ENCODE measurements at regions not wholly inside any gene's neighbourhood (a gene's known extent, or its start where the extent isn't known, plus 50 kb on each side); places are given as distances from the start of the nearest gene placed in this dataset.
"Not testable (repeated sequence)": the region's sequence is repeated elsewhere in the genome, so short reads cannot be mapped to it uniquely, and the experiment has no call there.

DNA sequence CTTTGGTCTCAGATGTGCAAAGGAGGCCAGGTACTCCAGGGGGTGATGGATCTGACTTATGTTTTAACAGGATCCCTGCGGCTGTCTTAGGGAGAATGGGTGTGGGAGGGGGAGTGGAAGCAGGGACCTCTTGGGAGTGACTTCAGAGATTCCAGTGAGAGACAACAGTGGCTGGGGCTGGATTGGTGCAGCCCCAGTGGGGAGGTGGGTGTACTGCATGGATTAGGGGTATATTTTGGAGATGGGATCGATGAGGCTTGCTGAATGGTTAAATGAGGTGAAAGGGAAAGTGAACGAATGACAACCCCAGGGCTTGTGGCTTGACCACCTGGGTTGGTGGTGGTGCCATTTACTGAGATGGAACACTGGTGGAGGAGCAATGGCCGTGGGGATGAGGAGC is 211.0 kb downstream of the ATP6V0E2 start:
- TF ChIP-seq, protein P1, sequence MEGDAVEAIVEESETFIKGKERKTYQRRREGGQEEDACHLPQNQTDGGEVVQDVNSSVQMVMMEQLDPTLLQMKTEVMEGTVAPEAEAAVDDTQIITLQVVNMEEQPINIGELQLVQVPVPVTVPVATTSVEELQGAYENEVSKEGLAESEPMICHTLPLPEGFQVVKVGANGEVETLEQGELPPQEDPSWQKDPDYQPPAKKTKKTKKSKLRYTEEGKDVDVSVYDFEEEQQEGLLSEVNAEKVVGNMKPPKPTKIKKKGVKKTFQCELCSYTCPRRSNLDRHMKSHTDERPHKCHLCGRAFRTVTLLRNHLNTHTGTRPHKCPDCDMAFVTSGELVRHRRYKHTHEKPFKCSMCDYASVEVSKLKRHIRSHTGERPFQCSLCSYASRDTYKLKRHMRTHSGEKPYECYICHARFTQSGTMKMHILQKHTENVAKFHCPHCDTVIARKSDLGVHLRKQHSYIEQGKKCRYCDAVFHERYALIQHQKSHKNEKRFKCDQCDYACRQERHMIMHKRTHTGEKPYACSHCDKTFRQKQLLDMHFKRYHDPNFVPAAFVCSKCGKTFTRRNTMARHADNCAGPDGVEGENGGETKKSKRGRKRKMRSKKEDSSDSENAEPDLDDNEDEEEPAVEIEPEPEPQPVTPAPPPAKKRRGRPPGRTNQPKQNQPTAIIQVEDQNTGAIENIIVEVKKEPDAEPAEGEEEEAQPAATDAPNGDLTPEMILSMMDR (conservative IDR thresholded peaks at IDR 0.05): not testable (repeated sequence)
- not testable (repeated sequence) for TF ChIP-seq ZFX (IDR thresholded peaks at IDR 0.05)
